ENCODE measurements at regions not wholly inside any gene's neighbourhood (a gene's known extent, or its start where the extent isn't known, plus 50 kb on each side); places are given as distances from the start of the nearest gene placed in this dataset.

- no peaks in the 10 kb centered on the region for H3K79me2 ChIP-seq (ENCODE audit: control insufficient read depth, insufficient read depth, low read length)
- H2AFZ ChIP-seq (ENCODE audit: insufficient read depth, low read depth, low read length, poor library complexity, severe bottlenecking), result no peak overlapping the region
- H3K4me2 ChIP-seq (replicated peaks; ENCODE audit: low read depth, low read length, poor library complexity, severe bottlenecking), result no peak overlapping the region
- DNase-seq (no peak), ATAC-seq (ENCODE audit: low read depth) (no peak)
- H3K4me3 Mint-ChIP-seq, result no peak overlapping the region
- no peaks in the 10 kb centered on the region for H3K27me3 Mint-ChIP-seq
- no peaks in the 10 kb centered on the region for H4K20me1 ChIP-seq (ENCODE audit: control insufficient read depth, insufficient read depth, low read length, poor library complexity, severe bottlenecking)
- POLR2A ChIA-PET, result no interaction called here
- no peak overlapping the region for H3K27ac Mint-ChIP-seq
- TF ChIP-seq EZH2 (IDR thresholded peaks at IDR 0.05; ENCODE audit: borderline replicate concordance, insufficient read depth, low read depth, low read length, poor library complexity, severe bottlenecking), result no peak
- no peak for TF ChIP-seq CTCF (IDR thresholded peaks at IDR 0.05)
- H3K4me1 ChIP-seq (ENCODE audit: control insufficient read depth in 2 of 2, insufficient read depth in 2 of 2, low read length in 2 of 2), result no peaks in the 10 kb centered on the region
- H3K27me3 ChIP-seq (replicated peaks in 1 of 4; ENCODE audit: control extremely low read depth in 1 of 4, control insufficient read depth in 3 of 4, insufficient read depth in 4 of 4, low read length in 3 of 4), result no peaks in the 10 kb centered on the region
- H3K9ac ChIP-seq (ENCODE audit: low read length), result no peak overlapping the region
- CTCF ChIA-PET, result no interaction called here
- no peak overlapping the region for H3K27ac ChIP-seq (ENCODE audit: low read length in 2 of 2)
- H3K4me3 ChIP-seq (ENCODE audit: control extremely low read depth in 1 of 5, extremely low read depth in 1 of 5, insufficient read depth in 1 of 5, low read depth in 2 of 5, low read length in 4 of 5), result no peak overlapping the region
- H3K4me1 Mint-ChIP-seq, result no peaks in the 10 kb centered on the region
- intact Hi-C loops (cut with micrococcal nuclease), result no loop called here
- H3K36me3 ChIP-seq (replicated peaks in 1 of 2; ENCODE audit: control extremely low read depth in 1 of 2, control insufficient read depth in 1 of 2, extremely low read depth in 1 of 2, insufficient read depth in 2 of 2, low read length in 1 of 2), result no peaks in the 10 kb centered on the region
- no peaks in the 10 kb centered on the region for H3K9me3 ChIP-seq (ENCODE audit: control extremely low read depth in 1 of 3, control insufficient read depth in 2 of 3, insufficient read depth in 1 of 3, low read length in 2 of 3)
- H3K9me3 Mint-ChIP-seq (ENCODE audit: insufficient read depth), result peaks cover 2% of the 10 kb centered on the region
Observed at GRCh38 chr13:80877944-80878241, 537.0 kb upstream of the SPRY2 start.

GRCh38 chr13:80877209-80877943, 536.5 kb upstream of the SPRY2 start:
- Mint-ChIP-seq H3K27me3 (no peaks in the 10 kb centered on the region), H3K9me3 (ENCODE audit: insufficient read depth) (peaks cover 2% of the 10 kb centered on the region), H3K4me3 (no peak overlapping the region), H3K4me1 (no peaks in the 10 kb centered on the region), H3K27ac (no peak overlapping the region)
- H3K27me3 ChIP-seq (replicated peaks in 1 of 4; ENCODE audit: control extremely low read depth in 1 of 4, control insufficient read depth in 3 of 4, insufficient read depth in 4 of 4, low read length in 3 of 4), result no peaks in the 10 kb centered on the region
- no peaks in the 10 kb centered on the region for H3K36me3 ChIP-seq (replicated peaks in 1 of 2; ENCODE audit: control extremely low read depth in 1 of 2, control insufficient read depth in 1 of 2, extremely low read depth in 1 of 2, insufficient read depth in 2 of 2, low read length in 1 of 2)
- no peaks in the 10 kb centered on the region for H3K4me1 ChIP-seq (ENCODE audit: control insufficient read depth in 2 of 2, insufficient read depth in 2 of 2, low read length in 2 of 2)
- no peak overlapping the region for H3K27ac ChIP-seq (ENCODE audit: low read length in 2 of 2)
- no peak overlapping the region for H2AFZ ChIP-seq (ENCODE audit: insufficient read depth, low read depth, low read length, poor library complexity, severe bottlenecking)
- CTCF ChIA-PET, result no interaction called here
- no peak overlapping the region for H3K4me2 ChIP-seq (replicated peaks; ENCODE audit: low read depth, low read length, poor library complexity, severe bottlenecking)
- H4K20me1 ChIP-seq (ENCODE audit: control insufficient read depth, insufficient read depth, low read length, poor library complexity, severe bottlenecking), result no peaks in the 10 kb centered on the region
- no peak overlapping the region for H3K4me3 ChIP-seq (ENCODE audit: control extremely low read depth in 1 of 5, extremely low read depth in 1 of 5, insufficient read depth in 1 of 5, low read depth in 2 of 5, low read length in 4 of 5)
- no CpG with 5 or more reads among the region's 3 CpGs for WGBS (ENCODE audit: insufficient coverage)
- ATAC-seq (ENCODE audit: low read depth), result no peak
- no peaks in the 10 kb centered on the region for H3K79me2 ChIP-seq (ENCODE audit: control insufficient read depth, insufficient read depth, low read length)
- POLR2A ChIA-PET, result no interaction called here
- no peaks in the 10 kb centered on the region for H3K9me3 ChIP-seq (ENCODE audit: control extremely low read depth in 1 of 3, control insufficient read depth in 2 of 3, insufficient read depth in 1 of 3, low read length in 2 of 3)
- no peak for DNase-seq
- H3K9ac ChIP-seq (ENCODE audit: low read length), result no peak overlapping the region
- intact Hi-C loops (cut with micrococcal nuclease), result no loop called here
- TF ChIP-seq CTCF (IDR thresholded peaks at IDR 0.05) (no peak), EZH2 (IDR thresholded peaks at IDR 0.05; ENCODE audit: borderline replicate concordance, insufficient read depth, low read depth, low read length, poor library complexity, severe bottlenecking) (no peak)
